Esophagus muscularis mucosa (tissue), 3 donors: ENCODE measurements at regions not wholly inside any gene's neighbourhood (a gene's known extent, or its start where the extent isn't known, plus 50 kb on each side); places are given as distances from the start of the nearest gene placed in this dataset.

ENCODE experiments used
- CTCF ChIP-seq, 3 experiments: fragments of 200-600 bp in 2 of 3; fragments of 450-650 bp in 1 of 3; sonication (generic) in 2 of 3; IDR thresholded peaks; one replicate each; pipeline ENCODE4 v1.5.1; 2017 to 2019; ENCODE audit warnings: antibody characterized with exemption in 3 of 3, mild to moderate bottlenecking in 2 of 3, moderate library complexity in 1 of 3
- POLR2A ChIP-seq: fragments of 450-650 bp; IDR thresholded peaks from one replicate; pipeline ENCODE4 v1.6.1; 2017; ENCODE audit warnings: antibody characterized with exemption, moderate library complexity, mild to moderate bottlenecking, low read depth
- POLR2AphosphoS5 ChIP-seq, 2 donors: sonication (generic); formaldehyde crosslinking; IDR thresholded peaks; one replicate each; pipeline ENCODE4 v1.6.1; 2017; ENCODE audit warnings: antibody characterized with exemption in 2 of 2

- TF ChIP-seq CTCF (IDR thresholded peaks at IDR 0.05) (no peak), POLR2AphosphoS5 (IDR thresholded peaks at IDR 0.05) (no peak), POLR2A (no peak)
These were observed 825.1 kb downstream of the SLC4A3 start for GRCh38 chr2:220452561-220452960.
